Neural cell (in vitro differentiated cells): ENCODE measurements at regions not wholly inside any gene's neighbourhood (a gene's known extent, or its start where the extent isn't known, plus 50 kb on each side); places are given as distances from the start of the nearest gene placed in this dataset.

Source experiments
- H2AFZ ChIP-seq: fragments of 200-600, 300-800 bp; sonication (generic), shearing (Covaris generic); 2 replicates; pipeline ENCODE4 v1.6.0; 2014; ENCODE audit warnings: low read depth, mild to moderate bottlenecking, antibody characterized with exemption, low read length, moderate library complexity
- H3F3A ChIP-seq: fragments of 200-600 bp; shearing (Covaris generic); 2 replicates; pipeline ENCODE4 v1.6.1; 2016; ENCODE audit warnings: mild to moderate bottlenecking, moderate library complexity, mixed read lengths, antibody characterized with exemption, low read length; ENCODE audit not compliant: insufficient read depth, poor library complexity, severe bottlenecking
- H3K27ac ChIP-seq: fragments of 200-600, 300-800 bp; sonication (generic), shearing (Covaris generic); 2 replicates; pipeline ENCODE4 v1.5.1; 2014; ENCODE audit warnings: mild to moderate bottlenecking, low read length, moderate library complexity
- H3K27me3 ChIP-seq: fragments of 300-800, 200-600 bp; sonication (generic), shearing (Covaris generic); 2 replicates; pipeline ENCODE4 v1.6.0; 2014; ENCODE audit warnings: mild to moderate bottlenecking, low read depth, low read length, moderate library complexity; ENCODE audit not compliant: insufficient read depth
- H3K36me3 ChIP-seq: fragments of 300-800, 200-600 bp; sonication (generic), shearing (Covaris generic); 2 replicates; pipeline ENCODE4 v1.5.1; 2014; ENCODE audit warnings: mild to moderate bottlenecking, antibody characterized with exemption, low read length, moderate library complexity; ENCODE audit not compliant: insufficient read depth
- H3K4me2 ChIP-seq: fragments of 300-800, 200-600 bp; sonication (generic), shearing (Covaris generic); 2 replicates; pipeline ENCODE4 v1.6.0; 2014; ENCODE audit warnings: mild to moderate bottlenecking, low read length
- H3K4me3 ChIP-seq: fragments of 300-800, 200-600 bp; sonication (generic), shearing (Covaris generic); 2 replicates; pipeline ENCODE4 v1.5.1; 2014; ENCODE audit warnings: mild to moderate bottlenecking, low read length, moderate library complexity
- H3K79me2 ChIP-seq: fragments of 200-600 bp; shearing (Covaris generic); replicated peaks from 2 replicates; pipeline ENCODE4 v1.6.0; 2014; ENCODE audit warnings: mild to moderate bottlenecking, low read length, moderate library complexity; ENCODE audit not compliant: insufficient read depth
- H3K9ac ChIP-seq: fragments of 300-800, 200-600 bp; sonication (generic), shearing (Covaris generic); 2 replicates; pipeline ENCODE4 v1.6.1; 2016; ENCODE audit warnings: mild to moderate bottlenecking, low read length, mixed read lengths
- H3K9me2 ChIP-seq: fragments of 200-600 bp; shearing (Covaris generic); 2 replicates; pipeline ENCODE4 v1.6.1; 2016; ENCODE audit warnings: mild to moderate bottlenecking, low read length, mixed read lengths; ENCODE audit not compliant: insufficient read depth
- H3K9me3 ChIP-seq: fragments of 200-600, 300-800 bp; sonication (generic), shearing (Covaris generic); 2 replicates; pipeline ENCODE4 v1.6.1; 2016; ENCODE audit warnings: mild to moderate bottlenecking, mixed run types, low read length, moderate library complexity, mixed read lengths
- H4K20me1 ChIP-seq: fragments of 200-600 bp; shearing (Covaris generic); 2 replicates; pipeline ENCODE4 v1.6.1; 2016; ENCODE audit warnings: mild to moderate bottlenecking, mixed run types; ENCODE audit not compliant: insufficient read depth
- EP300 ChIP-seq: fragments of 450-650 bp; conservative IDR thresholded peaks from 2 replicates; pipeline ENCODE4 v1.6.1; 2014; ENCODE audit warnings: antibody characterized with exemption, mild to moderate bottlenecking, moderate library complexity; ENCODE audit not compliant: poor library complexity, severe bottlenecking
- EZH2 ChIP-seq: fragments of 200-600, 300-800 bp; shearing (Covaris generic), sonication (generic); IDR thresholded peaks from 2 replicates; pipeline ENCODE4 v1.6.1; 2014; ENCODE audit warnings: antibody characterized with exemption, low read length, borderline replicate concordance, mild to moderate bottlenecking; ENCODE audit not compliant: insufficient read depth, poor library complexity, severe bottlenecking
- MXI1 ChIP-seq: fragments of 450-650 bp; conservative IDR thresholded peaks from 2 replicates; pipeline ENCODE4 v1.6.1; 2014; ENCODE audit warnings: antibody characterized with exemption, mild to moderate bottlenecking; ENCODE audit not compliant: poor library complexity, severe bottlenecking
- POLR2AphosphoS5 ChIP-seq: IDR thresholded peaks from 2 replicates; pipeline ENCODE4 v1.6.1; 2012
- RAD21 ChIP-seq: fragments of 450-650 bp; conservative IDR thresholded peaks from 2 replicates; pipeline ENCODE4 v1.6.1; 2014; ENCODE audit warnings: antibody characterized with exemption, mild to moderate bottlenecking, moderate library complexity
- SMC3 ChIP-seq: fragments of 450-650 bp; conservative IDR thresholded peaks from 2 replicates; pipeline ENCODE4 v1.6.1; 2014; ENCODE audit warnings: antibody characterized with exemption, mild to moderate bottlenecking, moderate library complexity; ENCODE audit not compliant: poor library complexity
- TAF1 ChIP-seq: IDR thresholded peaks from 2 replicates; pipeline ENCODE4 v1.6.1; 2012; ENCODE audit warnings: low read depth
- TF ChIP-seq, protein P1 (sequence below): IDR thresholded peaks from 2 replicates; pipeline ENCODE4 v1.6.1; 2012; ENCODE audit warnings: borderline replicate concordance
- TF ChIP-seq, protein P2 (sequence below): fragments of 450-650 bp; IDR thresholded peaks from 2 replicates; pipeline ENCODE4 v1.5.1; 2014; ENCODE audit warnings: antibody characterized with exemption, mild to moderate bottlenecking, moderate library complexity; ENCODE audit not compliant: poor library complexity, severe bottlenecking

DNA sequence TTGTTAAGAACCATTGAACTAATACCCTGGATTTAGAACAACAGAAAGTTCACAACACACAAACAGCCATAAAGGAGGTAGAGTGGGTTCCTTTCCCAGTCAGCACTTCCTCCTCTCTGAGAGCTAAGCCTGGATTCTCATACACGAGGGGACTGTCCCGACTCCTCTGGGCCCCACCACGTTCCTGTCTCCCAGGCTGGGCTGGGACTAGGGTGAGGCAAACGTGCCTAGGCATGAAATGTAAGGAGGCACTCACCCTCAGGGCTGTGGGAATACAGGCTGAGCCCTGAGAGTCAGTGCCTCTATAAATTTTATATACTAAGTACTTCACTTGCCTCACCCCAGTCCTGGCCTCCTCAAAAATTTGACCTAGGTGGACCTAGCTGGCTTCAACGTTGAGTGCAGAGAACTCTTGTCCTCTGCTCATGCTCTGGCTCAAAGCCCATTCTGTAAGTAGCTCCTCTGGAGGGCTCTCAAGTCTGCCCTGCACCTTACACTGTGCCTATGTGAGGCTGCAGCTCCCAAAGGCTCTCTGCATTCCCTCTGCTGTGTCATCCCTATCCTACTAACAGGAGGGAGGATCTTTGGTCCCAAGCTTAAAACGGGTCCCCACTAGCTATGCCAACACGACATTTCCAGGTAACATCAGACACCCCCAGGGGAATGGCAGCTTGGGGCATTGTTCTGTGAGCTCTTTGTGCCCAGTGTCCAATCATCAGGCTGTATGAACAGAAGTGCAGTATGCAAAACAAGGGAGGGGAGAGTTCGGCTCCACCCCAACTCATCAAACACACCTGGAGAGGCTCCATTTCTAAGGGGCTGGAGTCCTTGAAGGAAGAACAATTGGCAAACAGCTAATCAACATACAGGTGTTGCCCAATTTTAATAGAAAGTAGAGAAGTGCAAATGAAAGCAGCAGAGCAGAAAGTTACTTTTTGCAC lies 233.2 kb downstream of the RPLP1 start:
- no peaks in the 10 kb centered on the region for H3K9me2 ChIP-seq
- no peaks in the 10 kb centered on the region for H3K36me3 ChIP-seq
- peaks cover 9% of the 10 kb centered on the region for H3K9me3 ChIP-seq
- no peaks in the 10 kb centered on the region for H3K79me2 ChIP-seq
- no peaks in the 10 kb centered on the region for H3F3A ChIP-seq
- no peak overlapping the region for H3K27ac ChIP-seq
- no peak for TF ChIP-seq POLR2AphosphoS5
- TF ChIP-seq, protein P1, sequence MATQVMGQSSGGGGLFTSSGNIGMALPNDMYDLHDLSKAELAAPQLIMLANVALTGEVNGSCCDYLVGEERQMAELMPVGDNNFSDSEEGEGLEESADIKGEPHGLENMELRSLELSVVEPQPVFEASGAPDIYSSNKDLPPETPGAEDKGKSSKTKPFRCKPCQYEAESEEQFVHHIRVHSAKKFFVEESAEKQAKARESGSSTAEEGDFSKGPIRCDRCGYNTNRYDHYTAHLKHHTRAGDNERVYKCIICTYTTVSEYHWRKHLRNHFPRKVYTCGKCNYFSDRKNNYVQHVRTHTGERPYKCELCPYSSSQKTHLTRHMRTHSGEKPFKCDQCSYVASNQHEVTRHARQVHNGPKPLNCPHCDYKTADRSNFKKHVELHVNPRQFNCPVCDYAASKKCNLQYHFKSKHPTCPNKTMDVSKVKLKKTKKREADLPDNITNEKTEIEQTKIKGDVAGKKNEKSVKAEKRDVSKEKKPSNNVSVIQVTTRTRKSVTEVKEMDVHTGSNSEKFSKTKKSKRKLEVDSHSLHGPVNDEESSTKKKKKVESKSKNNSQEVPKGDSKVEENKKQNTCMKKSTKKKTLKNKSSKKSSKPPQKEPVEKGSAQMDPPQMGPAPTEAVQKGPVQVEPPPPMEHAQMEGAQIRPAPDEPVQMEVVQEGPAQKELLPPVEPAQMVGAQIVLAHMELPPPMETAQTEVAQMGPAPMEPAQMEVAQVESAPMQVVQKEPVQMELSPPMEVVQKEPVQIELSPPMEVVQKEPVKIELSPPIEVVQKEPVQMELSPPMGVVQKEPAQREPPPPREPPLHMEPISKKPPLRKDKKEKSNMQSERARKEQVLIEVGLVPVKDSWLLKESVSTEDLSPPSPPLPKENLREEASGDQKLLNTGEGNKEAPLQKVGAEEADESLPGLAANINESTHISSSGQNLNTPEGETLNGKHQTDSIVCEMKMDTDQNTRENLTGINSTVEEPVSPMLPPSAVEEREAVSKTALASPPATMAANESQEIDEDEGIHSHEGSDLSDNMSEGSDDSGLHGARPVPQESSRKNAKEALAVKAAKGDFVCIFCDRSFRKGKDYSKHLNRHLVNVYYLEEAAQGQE: no peak
- no peak for TF ChIP-seq TAF1
- TF ChIP-seq RAD21: no peak
- TF ChIP-seq MXI1: no peak
- TF ChIP-seq EP300: no peak
- no peak for TF ChIP-seq SMC3
- TF ChIP-seq, protein P2, sequence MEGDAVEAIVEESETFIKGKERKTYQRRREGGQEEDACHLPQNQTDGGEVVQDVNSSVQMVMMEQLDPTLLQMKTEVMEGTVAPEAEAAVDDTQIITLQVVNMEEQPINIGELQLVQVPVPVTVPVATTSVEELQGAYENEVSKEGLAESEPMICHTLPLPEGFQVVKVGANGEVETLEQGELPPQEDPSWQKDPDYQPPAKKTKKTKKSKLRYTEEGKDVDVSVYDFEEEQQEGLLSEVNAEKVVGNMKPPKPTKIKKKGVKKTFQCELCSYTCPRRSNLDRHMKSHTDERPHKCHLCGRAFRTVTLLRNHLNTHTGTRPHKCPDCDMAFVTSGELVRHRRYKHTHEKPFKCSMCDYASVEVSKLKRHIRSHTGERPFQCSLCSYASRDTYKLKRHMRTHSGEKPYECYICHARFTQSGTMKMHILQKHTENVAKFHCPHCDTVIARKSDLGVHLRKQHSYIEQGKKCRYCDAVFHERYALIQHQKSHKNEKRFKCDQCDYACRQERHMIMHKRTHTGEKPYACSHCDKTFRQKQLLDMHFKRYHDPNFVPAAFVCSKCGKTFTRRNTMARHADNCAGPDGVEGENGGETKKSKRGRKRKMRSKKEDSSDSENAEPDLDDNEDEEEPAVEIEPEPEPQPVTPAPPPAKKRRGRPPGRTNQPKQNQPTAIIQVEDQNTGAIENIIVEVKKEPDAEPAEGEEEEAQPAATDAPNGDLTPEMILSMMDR: no peak
- TF ChIP-seq EZH2: no peak
- H3K9ac ChIP-seq: no peak overlapping the region
- no peaks in the 10 kb centered on the region for H3K27me3 ChIP-seq
- H3K4me3 ChIP-seq: no peak overlapping the region
- H2AFZ ChIP-seq: no peak overlapping the region
- no peaks in the 10 kb centered on the region for H4K20me1 ChIP-seq
- H3K4me2 ChIP-seq: no peak overlapping the region

DNA sequence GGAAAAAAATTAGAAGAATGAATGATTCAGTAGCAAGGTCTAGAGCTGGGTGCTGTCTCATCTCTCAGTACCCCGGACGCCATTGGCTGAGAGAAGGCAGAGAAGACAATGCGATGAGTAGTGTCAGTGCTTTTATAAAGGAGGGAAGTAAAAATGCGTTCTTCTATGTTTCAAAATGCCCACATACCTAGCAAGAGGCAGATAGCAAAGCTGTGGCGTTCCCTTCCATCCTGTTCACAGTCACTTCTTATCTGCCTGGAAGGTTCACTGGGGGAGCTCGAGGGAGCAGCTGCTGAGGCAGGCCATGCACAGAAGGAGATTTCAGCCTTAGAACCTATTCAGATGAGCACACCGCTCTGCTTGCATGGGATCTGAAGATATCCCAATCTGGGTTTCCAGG lies 234.0 kb downstream of the RPLP1 start:
- Histone ChIP-seq H4K20me1 (no peaks in the 10 kb centered on the region), H3K9me3 (peaks cover 9% of the 10 kb centered on the region), H3K79me2 (no peaks in the 10 kb centered on the region), H3K4me2 (no peak overlapping the region), H3K36me3 (no peaks in the 10 kb centered on the region), H3K9me2 (no peaks in the 10 kb centered on the region), H3K27me3 (no peaks in the 10 kb centered on the region), H3K27ac (no peak overlapping the region), H3K4me3 (no peak overlapping the region), H3K9ac (no peak overlapping the region), H3F3A (no peaks in the 10 kb centered on the region), H2AFZ (no peak overlapping the region)
- TF ChIP-seq POLR2AphosphoS5 (no peak), RAD21 (no peak), TAF1 (no peak)
